ENCODE measurements at regions not wholly inside any gene's neighbourhood (a gene's known extent, or its start where the extent isn't known, plus 50 kb on each side); places are given as distances from the start of the nearest gene placed in this dataset.
"Not testable (repeated sequence)": the region's sequence is repeated elsewhere in the genome, so short reads cannot be mapped to it uniquely, and the experiment has no call there.

DNA sequence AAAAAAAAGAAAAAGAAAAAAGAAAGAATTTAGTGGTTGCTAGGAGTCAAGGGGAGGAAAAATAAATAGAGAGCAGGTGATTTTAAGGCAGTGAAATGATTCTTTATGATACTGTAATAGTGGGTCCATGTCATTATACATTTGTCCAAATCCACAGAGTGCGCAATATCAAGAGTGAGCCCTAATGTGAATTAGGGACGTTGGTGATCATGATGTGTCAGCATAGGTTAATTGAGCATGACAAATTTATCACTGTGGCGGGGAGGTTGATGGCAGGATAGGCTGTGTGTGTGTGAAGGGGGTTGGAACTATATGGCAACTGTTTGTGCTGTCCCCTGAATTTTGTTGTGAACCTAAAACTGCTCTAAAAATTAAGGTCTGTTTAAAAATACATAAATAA, 357.8 kb downstream of the ICE1 start:
- DNase-seq: no peak

GRCh38 chr5:5777013-5777412, 354.5 kb downstream of the ICE1 start:
- DNase-seq: no peak

- no peak for DNase-seq
These were observed 349.7 kb downstream of the ICE1 start for GRCh38 chr5:5772202-5772601.

GRCh38 chr5:5770825-5771224, 348.3 kb downstream of the ICE1 start:
- DNase-seq: no peak

- no peak for DNase-seq
These were observed 344.9 kb downstream of the ICE1 start for GRCh38 chr5:5767286-5767928.

GRCh38 chr5:5765066-5765850, 342.8 kb downstream of the ICE1 start:
- no peak for DNase-seq

- DNase-seq: no peak
These were observed 341.8 kb downstream of the ICE1 start for GRCh38 chr5:5764246-5764645.

- DNase-seq: no peak
These were observed 334.3 kb downstream of the ICE1 start for GRCh38 chr5:5756762-5757161.

- no peak for DNase-seq
These were observed 333.4 kb downstream of the ICE1 start for GRCh38 chr5:5755888-5756287.

GRCh38 chr5:5752844-5753243, 330.4 kb downstream of the ICE1 start:
- DNase-seq: no peak

DNA sequence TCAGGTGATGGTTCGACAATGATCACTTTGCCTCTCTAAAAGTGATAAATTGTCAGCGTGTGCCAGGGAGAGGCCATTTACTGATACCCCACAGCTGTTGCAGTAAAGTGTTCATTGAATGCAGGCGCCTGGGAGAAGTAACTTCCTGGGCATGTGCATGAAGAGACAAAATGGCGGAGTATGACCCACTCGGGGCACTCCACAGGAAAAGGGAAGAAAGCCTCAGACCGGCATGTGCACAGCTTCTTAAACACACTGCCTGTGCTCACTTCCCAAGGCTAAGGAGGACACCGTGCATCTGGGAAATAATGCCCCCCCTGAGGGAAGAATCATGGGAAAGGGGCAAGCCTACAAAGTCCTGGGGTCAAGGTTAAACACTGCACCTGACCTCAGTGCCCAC, 329.5 kb downstream of the ICE1 start:
- no peak for DNase-seq

GRCh38 chr5:5751498-5751897, 329.0 kb downstream of the ICE1 start:
- DNase-seq: no peak

DNA sequence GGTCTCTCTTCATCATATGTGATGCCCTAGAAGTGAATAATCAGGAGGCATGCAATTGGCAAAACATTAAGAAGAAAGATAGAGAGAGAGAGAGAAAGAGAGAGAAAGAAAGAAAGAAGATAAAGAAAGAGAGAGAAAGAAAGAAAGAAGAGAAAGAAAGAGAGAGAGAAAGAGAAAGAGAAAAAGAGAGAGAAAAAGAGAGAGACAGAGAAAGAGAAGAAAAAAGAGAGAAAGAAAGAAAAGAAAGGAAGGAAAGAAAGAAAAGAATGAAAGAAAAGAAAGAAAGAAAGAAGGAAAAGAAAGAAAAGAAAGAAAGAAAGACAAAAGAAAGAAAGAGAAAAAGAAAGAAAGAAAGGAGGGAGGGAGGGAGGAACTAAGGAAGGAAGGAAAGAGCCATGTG, 318.9 kb downstream of the ICE1 start:
- no peak for DNase-seq

DNA sequence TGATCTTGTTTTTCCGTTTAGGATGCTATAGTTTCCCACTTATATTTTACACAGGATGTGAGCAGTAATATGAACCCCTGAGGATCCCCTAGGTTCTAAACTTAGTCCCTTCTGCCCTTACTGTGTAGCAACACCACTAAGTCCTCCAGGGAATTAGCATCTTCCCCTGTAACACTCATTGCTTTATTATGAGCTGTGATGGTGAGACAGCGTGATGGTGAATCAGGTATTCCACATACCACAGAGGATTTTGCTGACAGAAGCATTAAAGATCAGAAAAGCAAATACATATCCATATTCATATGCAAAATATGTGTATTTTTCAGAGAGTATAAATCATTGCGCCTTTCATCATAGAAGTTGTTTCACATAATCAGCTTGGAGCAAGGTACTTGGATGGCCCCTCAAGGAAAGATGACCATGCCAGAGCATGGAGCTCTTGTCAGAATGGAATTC, 317.0 kb downstream of the ICE1 start:
- DNase-seq: no peak

GRCh38 chr5:5738797-5739489, 316.5 kb downstream of the ICE1 start:
- no peak for DNase-seq

DNA sequence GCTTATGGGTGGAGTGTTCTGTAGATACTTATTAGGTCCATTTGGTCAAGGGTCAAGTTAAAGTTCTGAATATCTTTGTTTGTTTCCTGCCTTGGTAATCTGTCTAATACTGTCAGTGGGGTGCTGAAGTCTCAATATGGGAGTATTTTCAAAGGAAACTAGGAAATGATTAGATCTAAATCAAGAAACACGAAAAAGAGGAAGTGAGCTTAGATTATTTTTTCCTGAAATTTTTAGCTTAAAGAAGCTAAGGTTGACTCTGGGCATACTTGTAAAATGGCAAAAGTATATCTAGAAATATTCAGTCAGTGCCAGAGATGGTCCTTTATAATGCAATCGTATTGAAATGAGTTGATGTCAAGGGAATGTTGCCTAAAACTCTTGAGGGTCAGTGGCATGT, 313.5 kb downstream of the ICE1 start:
- DNase-seq: no peak

DNA sequence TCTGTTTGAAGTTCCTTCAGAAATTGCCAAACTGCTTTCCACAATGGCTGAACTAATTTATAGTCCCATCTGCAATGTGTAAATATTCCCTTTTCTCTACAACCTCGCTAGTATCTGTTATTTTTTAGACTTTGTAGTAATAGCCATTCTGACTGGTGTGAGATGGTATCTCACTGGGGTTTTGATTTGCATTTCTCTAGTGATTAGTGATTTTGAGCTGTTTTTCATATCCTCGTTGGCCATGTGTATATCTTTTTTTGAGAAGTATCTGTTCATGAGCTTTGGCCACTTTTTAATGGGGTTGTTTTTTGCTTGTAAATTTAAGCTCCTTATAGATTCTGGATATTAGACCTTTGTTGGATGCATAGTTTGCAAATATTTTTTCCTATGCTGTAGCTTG, 310.6 kb downstream of the ICE1 start:
- DNase-seq: not testable (repeated sequence)

DNA sequence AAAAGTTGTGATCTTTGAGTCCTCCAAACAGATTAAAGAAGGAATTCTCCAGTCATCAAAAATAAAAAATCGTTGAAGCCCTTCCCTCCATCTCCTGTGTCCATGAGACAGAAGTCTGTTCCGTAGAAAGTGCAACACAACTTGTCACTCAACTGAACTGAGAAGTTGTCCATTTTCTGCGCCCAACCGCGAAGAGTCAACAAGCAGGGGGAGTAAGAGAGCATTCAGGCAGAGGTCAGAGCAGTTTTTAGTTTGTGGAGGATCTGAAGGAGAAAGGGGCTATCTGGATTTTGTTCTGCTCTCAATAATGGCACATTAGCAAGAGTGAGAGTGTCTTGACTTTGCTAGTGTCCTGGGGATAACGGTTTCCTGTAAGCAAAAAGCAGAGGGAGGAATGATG, 303.9 kb downstream of the ICE1 start:
- DNase-seq: no peak

DNA sequence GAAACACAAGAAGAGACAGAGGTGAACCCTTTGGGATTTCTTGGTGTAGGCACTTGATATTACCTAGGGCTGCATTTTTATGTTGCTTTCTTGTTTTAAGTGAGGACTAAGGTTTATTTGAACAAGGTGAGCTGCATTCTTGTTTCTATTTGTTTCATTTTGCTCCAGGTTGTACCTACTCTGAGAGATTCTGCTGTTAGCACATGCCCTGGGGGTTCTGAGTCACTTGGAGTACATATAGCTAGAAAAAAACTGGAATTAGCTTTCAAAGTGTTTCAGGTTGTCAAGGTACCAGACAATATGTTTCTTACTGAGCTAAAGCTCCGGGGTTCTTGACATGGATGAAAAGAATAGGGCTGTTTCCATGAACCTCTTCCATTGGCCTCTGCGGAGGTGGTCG, 299.4 kb downstream of the ICE1 start:
- DNase-seq: no peak

DNA sequence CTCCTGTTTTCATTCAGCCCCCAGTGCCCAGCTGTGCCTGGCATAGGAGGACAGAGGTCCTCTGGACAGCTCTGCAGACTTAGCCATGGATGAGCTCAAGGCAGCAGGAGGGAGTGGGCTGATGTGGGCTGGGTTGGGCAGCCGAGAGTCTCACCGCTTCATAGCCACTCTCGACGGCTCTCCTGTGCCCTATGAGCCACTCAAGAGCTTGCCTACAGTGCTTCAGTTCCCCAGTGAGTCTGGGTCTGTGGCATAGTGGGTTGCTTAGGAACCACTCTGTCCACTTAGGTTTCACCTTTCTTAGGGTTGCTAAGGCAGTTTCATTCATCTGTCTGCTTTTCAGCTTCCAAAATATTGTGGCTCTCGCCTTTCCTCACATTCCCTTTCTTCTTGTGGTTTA, 296.8 kb downstream of the ICE1 start:
- DNase-seq: no peak

- no peak for DNase-seq
These were observed 294.2 kb downstream of the ICE1 start for GRCh38 chr5:5716665-5717064.

- no peak for DNase-seq
These were observed 289.1 kb downstream of the ICE1 start for GRCh38 chr5:5711592-5711991.

DNA sequence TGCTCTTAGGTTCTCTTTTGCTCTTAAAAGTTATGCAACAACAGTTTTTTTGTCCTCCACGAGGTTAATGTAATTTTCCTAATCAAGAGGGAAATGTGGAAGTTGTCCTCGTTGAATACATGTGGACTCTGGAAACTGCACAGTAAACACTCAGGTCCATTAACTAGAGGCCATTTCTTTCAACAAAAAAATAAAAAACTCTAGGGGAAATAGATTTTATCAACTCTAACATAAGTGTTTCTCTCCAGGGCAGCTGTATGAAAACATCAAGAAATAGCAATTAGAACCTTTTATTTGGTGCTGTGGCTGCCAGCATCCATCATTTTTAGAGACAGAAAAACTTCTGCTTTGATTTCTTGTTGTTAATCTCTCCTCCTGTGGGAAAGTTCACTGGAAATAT, 288.6 kb downstream of the ICE1 start:
- DNase-seq: no peak

- DNase-seq: no peak
These were observed 288.0 kb downstream of the ICE1 start for GRCh38 chr5:5710471-5710870.
